ENCODE measurements at regions not wholly inside any gene's neighbourhood (a gene's known extent, or its start where the extent isn't known, plus 50 kb on each side); places are given as distances from the start of the nearest gene placed in this dataset.

- no peaks in the 10 kb centered on the region for H3K36me3 ChIP-seq (ENCODE audit: control insufficient read depth in 2 of 2, extremely low read depth in 1 of 2, insufficient read depth in 2 of 2, low read length in 2 of 2)
- dilution Hi-C loops (cut with MboI; ENCODE audit: extremely low pct_ligation_motif_present, low sequenced_read_pairs) (no loop called here), intact Hi-C loops (cut with micrococcal nuclease) (no loop called here)
- no peaks in the 10 kb centered on the region for H3K79me2 ChIP-seq (ENCODE audit: control insufficient read depth, insufficient read depth, low read length)
- H4K20me1 ChIP-seq (replicated peaks; ENCODE audit: control insufficient read depth, extremely low read depth, insufficient read depth, low read length) = no peaks in the 10 kb centered on the region
- no peaks in the 10 kb centered on the region for H3K4me1 ChIP-seq (ENCODE audit: control insufficient read depth, extremely low read depth, insufficient read depth, low read length)
- FAIRE-seq (no peak), DNase-seq (ENCODE audit: low read depth, low spot score) (no peak)
- H3K4me2 ChIP-seq (ENCODE audit: insufficient read depth, low read length) = no peak overlapping the region
- ChIA-PET POLR2A (no interaction called here), CTCF (no interaction called here)
- H3K9me3 ChIP-seq (replicated peaks; ENCODE audit: control insufficient read depth, insufficient read depth, low read length) = no peaks in the 10 kb centered on the region
- no peaks in the 10 kb centered on the region for H3K9me1 ChIP-seq (replicated peaks; ENCODE audit: control insufficient read depth, extremely low read depth, insufficient read depth, low read length)
- H3K27ac ChIP-seq (ENCODE audit: insufficient read depth, low read depth, low read length) = no peak overlapping the region
- TF ChIP-seq JUN (IDR thresholded peaks at IDR 0.05; ENCODE audit: borderline replicate concordance, insufficient read depth, insufficient read length, low read depth) (no peak), EZH2 (IDR thresholded peaks at IDR 0.05; ENCODE audit: borderline replicate concordance, low read depth, low read length, severe bottlenecking) (no peak), MYC (IDR thresholded peaks at IDR 0.05; ENCODE audit: low read depth, low read length) (no peak), MAX (IDR thresholded peaks at IDR 0.05; ENCODE audit: insufficient read depth, insufficient read length) (no peak), CTCF (IDR thresholded peaks at IDR 0.05; ENCODE audit: extremely low read depth in 1 of 2, insufficient read depth in 1 of 2, low read depth in 1 of 2, low read length in 2 of 2) (no peak), FOS (IDR thresholded peaks at IDR 0.05; ENCODE audit: borderline replicate concordance, insufficient read depth, low read length) (no peak), GATA2 (IDR thresholded peaks at IDR 0.05; ENCODE audit: insufficient read depth, insufficient read length, low read depth, low read length) (no peak), POLR2A (IDR thresholded peaks at IDR 0.05; ENCODE audit: low read depth, low read length) (no peak)
- H3K4me3 ChIP-seq (replicated peaks in 1 of 3; ENCODE audit: insufficient read depth in 1 of 3, low read depth in 1 of 3, low read length in 3 of 3) = no peak overlapping the region
- no TSS peak for BruUV-seq (replicated peaks)
- H3K27me3 ChIP-seq (ENCODE audit: control insufficient read depth in 2 of 2, insufficient read depth in 2 of 2, low read length in 2 of 2) = no peaks in the 10 kb centered on the region
- H2AFZ ChIP-seq (ENCODE audit: low read depth, low read length) = no peak overlapping the region
- H3K9ac ChIP-seq (replicated peaks; ENCODE audit: extremely low read depth, insufficient read depth, low read length) = no peak overlapping the region
These were observed 1343.4 kb downstream of the HACE1 start for GRCh38 chr6:103516336-103516735.

Data from endothelial cell of umbilical vein (primary cell).